Testis (tissue), 2 donors: ENCODE measurements at regions not wholly inside any gene's neighbourhood (a gene's known extent, or its start where the extent isn't known, plus 50 kb on each side); places are given as distances from the start of the nearest gene placed in this dataset.

Experiments used
- DNase-seq: peaks from one replicate; pipeline ENCODE4 v3.0.0-alpha.2; 2019
- H3K27ac ChIP-seq, 2 donors: fragments of 200-600 bp; sonication (generic); one replicate each; pipeline ENCODE4 v1.5.1; 2019
- H3K27me3 ChIP-seq: fragments of 200-600 bp; sonication (generic); one replicate; pipeline ENCODE4 v1.5.1; 2019
- H3K36me3 ChIP-seq: fragments of 200-600 bp; sonication (generic); one replicate; pipeline ENCODE4 v1.5.1; 2017; ENCODE audit warnings: low read depth; ENCODE audit errors: missing control alignments
- H3K4me1 ChIP-seq: fragments of 200-600 bp; sonication (generic); one replicate; pipeline ENCODE4 v1.5.1; 2019
- H3K4me3 ChIP-seq, 2 donors: fragments of 200-600 bp; sonication (generic); one replicate each; pipeline ENCODE4 v1.5.1; 2017 to 2019
- H3K9me3 ChIP-seq: fragments of 200-600 bp; sonication (generic); one replicate; pipeline ENCODE4 v1.5.1; 2017
- CTCF ChIP-seq, 3 experiments: fragments of 450-650 bp in 2 of 3; fragments of 200-600 bp in 1 of 3; sonication (generic) in 1 of 3; IDR thresholded peaks; one replicate each; pipeline ENCODE4 v1.5.1; 2016 to 2019; ENCODE audit warnings: antibody characterized with exemption in 3 of 3, mild to moderate bottlenecking in 2 of 3, moderate library complexity in 1 of 3
- POLR2A ChIP-seq: fragments of 450-650 bp; IDR thresholded peaks from one replicate; pipeline ENCODE4 v1.6.1; 2017; ENCODE audit warnings: antibody characterized with exemption, mild to moderate bottlenecking, moderate library complexity
- WGBS, 2 donors: methylation state at CpG; one replicate each; pipeline ENCODE4 v1.1.5; 2018; 5-methylcytosine and 5-hydroxymethylcytosine counted together
- intact Hi-C: fragments of 100-400 bp; cut with DNase I; formaldehyde crosslinking; loops from one replicate; pipeline ENCODE4 v1.15.1; 2023; ENCODE audit warnings: low total_unique reads

DNA sequence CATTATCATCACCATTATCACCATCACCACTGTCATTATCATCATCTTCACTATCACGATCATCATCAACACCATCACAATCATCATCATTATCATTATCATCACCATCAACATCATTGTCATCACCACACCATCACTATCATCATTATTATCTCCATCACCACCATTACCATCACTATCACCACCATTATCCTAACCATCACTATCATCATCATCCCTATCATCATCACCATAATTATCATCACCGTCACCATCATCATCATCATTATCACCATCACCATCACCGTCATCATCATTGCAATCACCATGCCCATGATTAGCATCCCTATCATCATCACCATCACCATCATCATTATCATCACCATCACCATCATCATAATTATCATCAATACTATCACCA lies 311.9 kb downstream of the IRX2 start:
- intact Hi-C loops: no loop called here
- TF ChIP-seq POLR2A: no peak
- no peak for TF ChIP-seq CTCF (IDR thresholded peaks at IDR 0.05)
- no peaks in the 10 kb centered on the region for H3K9me3 ChIP-seq
- no peak overlapping the region for H3K4me3 ChIP-seq
- H3K36me3 ChIP-seq: no peaks in the 10 kb centered on the region
- no peak for DNase-seq
- no peak overlapping the region for H3K27ac ChIP-seq
- H3K27me3 ChIP-seq: no peaks in the 10 kb centered on the region
- 93 to 95% methylated on average over 3 of the region's 3 CpGs for WGBS, 2 donors
- no peaks in the 10 kb centered on the region for H3K4me1 ChIP-seq

DNA sequence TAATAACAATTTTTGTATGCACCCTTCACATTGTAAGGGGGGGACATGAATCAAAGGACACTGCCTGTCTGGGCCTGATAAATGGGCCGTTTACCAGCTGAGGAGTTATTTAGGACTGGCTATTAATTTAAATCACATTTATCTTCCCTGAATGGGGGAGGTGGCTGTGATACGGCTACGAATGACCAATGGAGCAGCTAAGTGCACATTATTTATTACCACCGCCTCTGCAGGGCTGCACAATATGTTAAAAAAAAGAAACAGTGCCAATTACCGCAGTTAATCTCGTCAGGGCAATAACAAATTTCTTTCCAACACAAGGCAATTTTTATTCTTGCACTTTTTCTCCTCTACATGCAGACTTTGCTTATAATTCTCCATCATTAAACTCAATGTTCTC lies 318.4 kb downstream of the IRX2 start:
- Histone ChIP-seq H3K4me1 (no peaks in the 10 kb centered on the region), H3K36me3 (no peaks in the 10 kb centered on the region), H3K4me3 (no peak overlapping the region), H3K27me3 (no peaks in the 10 kb centered on the region), H3K9me3 (no peaks in the 10 kb centered on the region), H3K27ac (no peak overlapping the region)
- intact Hi-C loops: no loop called here
- TF ChIP-seq CTCF (IDR thresholded peaks at IDR 0.05) (no peak), POLR2A (no peak)
- no peak for DNase-seq
- WGBS, 2 donors: 19 to 33% methylated on average over 6 of the region's 6 CpGs

DNA sequence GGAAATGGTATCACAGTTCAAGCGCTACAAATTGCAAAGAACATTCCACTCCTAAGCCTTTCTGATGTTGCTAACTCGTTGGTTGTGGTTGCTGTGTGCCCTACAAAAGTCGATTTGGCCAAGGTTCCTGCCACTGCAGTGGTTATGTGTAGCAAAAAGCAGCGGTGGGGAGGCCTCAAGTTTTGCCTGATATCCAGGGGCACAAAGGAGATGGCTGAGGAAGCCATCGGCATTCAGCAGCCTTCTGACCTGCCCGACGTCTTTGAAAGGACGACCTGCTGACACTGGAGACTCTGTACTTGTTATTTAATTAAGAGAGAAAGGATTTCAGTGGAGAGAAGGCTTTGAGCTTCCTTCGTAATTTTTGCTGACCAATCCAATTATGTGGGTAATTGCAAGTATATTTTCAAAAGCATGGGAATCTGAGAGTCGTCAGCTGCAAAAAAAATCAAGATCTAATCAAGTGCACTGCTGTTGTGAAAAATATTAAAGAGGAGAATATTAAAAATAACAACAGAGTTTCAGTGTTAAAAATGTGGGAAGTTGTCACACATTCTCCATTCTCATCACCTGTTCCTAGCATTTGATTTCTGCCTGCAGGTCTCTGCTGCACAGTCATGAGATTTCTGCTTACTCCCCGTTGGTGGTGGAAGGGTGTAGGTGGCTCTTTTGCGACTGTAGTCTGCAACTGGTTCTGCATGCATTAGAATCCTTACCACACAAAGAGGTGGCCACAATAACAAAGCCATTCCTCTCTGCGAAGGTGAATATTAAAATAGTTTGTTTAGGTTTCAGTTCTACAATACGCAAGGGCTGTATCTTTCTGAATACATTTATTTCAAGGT lies 319.2 kb downstream of the IRX2 start:
- Histone ChIP-seq H3K9me3 (no peaks in the 10 kb centered on the region), H3K27me3 (no peaks in the 10 kb centered on the region), H3K36me3 (no peaks in the 10 kb centered on the region), H3K4me1 (no peaks in the 10 kb centered on the region), H3K4me3 (no peak overlapping the region), H3K27ac (no peak overlapping the region)
- DNase-seq: no peak
- intact Hi-C loops: no loop called here
- TF ChIP-seq CTCF (IDR thresholded peaks at IDR 0.05): no peak
- TF ChIP-seq POLR2A: no peak
- 53 to 61% methylated on average over 14 of the region's 14 CpGs for WGBS, 2 donors

- no peaks in the 10 kb centered on the region for H3K4me1 ChIP-seq
- intact Hi-C loops: no loop called here
- H3K27me3 ChIP-seq: no peaks in the 10 kb centered on the region
- 77 to 83% methylated on average over 5 of the region's 5 CpGs for WGBS, 2 donors
- DNase-seq: no peak
- H3K36me3 ChIP-seq: no peaks in the 10 kb centered on the region
- no peak overlapping the region for H3K4me3 ChIP-seq
- H3K27ac ChIP-seq: no peak overlapping the region
- TF ChIP-seq POLR2A: no peak
- TF ChIP-seq CTCF (IDR thresholded peaks at IDR 0.05): no peak
- no peaks in the 10 kb centered on the region for H3K9me3 ChIP-seq
Measured at GRCh38 chr5:2430606-2431005, 320.9 kb downstream of the IRX2 start.

DNA sequence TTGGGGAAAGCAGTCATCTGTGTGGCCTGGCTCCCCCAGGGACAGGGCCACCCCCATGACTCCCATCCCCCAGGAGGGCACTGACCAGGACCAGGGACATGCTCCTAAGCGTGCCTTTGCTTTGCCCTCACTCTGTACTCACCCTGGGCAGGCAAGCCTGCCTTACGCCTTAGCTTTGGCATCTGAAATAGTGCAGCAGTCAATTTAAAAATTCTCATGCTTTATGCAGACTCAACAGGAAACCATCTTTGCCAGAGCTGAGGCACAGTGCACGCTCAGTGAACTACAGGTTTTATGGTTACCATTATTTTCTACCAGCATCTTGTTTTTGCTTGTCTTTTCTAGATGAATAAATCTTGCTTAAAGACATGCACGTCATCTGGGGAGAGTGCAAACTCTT lies 323.5 kb downstream of the IRX2 start:
- no peaks in the 10 kb centered on the region for H3K36me3 ChIP-seq
- H3K4me3 ChIP-seq: no peak overlapping the region
- no peak overlapping the region for H3K27ac ChIP-seq
- TF ChIP-seq POLR2A (no peak), CTCF (IDR thresholded peaks at IDR 0.05) (no peak)
- WGBS, 2 donors: 75 to 79% methylated on average over 4 of the region's 4 CpGs
- intact Hi-C loops: no loop called here
- no peaks in the 10 kb centered on the region for H3K4me1 ChIP-seq
- no peaks in the 10 kb centered on the region for H3K9me3 ChIP-seq
- no peak for DNase-seq
- H3K27me3 ChIP-seq: no peaks in the 10 kb centered on the region
